HG03558 (cell line): ENCODE measurements at regions not wholly inside any gene's neighbourhood (a gene's known extent, or its start where the extent isn't known, plus 50 kb on each side); places are given as distances from the start of the nearest gene placed in this dataset.

Source experiments
- ATAC-seq: cut with Tn5 transposase; IDR thresholded peaks from one replicate; pipeline ENCODE4 v1.9.1; 2021; ENCODE audit warnings: moderate number of reproducible peaks; ENCODE audit not compliant: unreplicated experiment; ENCODE audit errors: extremely low read depth

GRCh38 chr1:164953815-164954214 is 394.8 kb downstream of the PBX1 start:
- no peak for ATAC-seq

- no peak for ATAC-seq
These were observed 394.1 kb downstream of the PBX1 start for GRCh38 chr1:164953098-164953497.

DNA sequence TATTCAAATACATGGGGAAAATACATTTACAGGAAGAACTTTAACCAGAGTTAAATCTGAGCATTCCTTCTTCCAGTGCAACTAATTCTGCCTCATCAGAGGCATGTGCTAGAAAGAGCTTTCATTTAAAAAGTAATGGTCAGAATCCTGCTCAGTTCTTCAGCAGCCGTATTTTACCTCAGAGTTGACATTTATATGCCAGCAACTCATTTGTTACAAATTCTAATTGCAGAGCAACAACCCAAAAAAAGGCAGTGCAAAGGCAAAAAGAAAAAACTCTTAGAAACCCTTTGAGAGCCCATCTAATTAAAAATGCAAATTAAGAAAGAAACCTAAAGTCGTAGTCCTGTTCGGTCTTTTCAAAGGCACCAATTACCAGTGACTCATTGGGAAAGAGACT is 392.5 kb downstream of the PBX1 start:
- ATAC-seq = no peak

- ATAC-seq = no peak
These were observed 391.6 kb downstream of the PBX1 start for GRCh38 chr1:164950541-164950986.

- ATAC-seq = no peak
These were observed 390.9 kb downstream of the PBX1 start for GRCh38 chr1:164949771-164950471.

DNA sequence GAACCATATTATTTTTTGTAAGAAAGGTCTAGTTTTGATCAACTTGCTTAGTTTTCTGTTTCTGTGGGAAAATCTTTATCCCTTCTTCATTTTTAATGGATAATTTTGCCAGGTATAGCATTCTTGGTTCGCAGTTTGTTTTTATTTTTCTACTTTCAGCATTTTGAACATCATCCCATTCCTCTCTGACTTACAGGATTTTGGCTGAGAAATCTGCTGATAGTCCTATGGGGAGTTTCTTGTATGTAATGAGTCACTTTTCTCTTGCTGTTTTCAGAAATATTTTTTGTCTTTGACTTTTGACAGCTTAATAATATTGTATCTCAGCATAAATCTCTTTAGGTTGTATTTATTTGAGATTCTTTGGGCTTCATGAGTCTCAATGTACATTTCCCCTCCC is 389.1 kb downstream of the PBX1 start:
- no peak for ATAC-seq

DNA sequence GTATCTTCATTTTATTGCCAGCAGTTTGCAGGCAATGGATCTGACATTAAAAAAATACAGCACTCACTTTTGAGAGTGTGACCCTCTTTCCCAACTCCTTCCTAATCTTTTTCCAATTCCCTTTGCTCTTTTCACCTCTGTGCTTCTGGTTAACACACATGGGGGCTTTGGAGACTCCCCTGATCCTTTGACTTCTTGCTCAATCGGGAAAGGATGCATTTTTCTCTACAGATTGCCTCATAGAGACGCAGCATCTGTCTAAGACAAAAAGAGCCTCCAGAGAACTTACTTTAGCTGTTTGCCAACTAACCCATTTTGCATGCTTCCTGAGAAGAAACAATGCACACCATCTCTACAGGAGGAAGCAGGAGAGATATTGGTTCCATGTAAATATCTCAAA is 378.3 kb downstream of the PBX1 start:
- ATAC-seq = no peak

DNA sequence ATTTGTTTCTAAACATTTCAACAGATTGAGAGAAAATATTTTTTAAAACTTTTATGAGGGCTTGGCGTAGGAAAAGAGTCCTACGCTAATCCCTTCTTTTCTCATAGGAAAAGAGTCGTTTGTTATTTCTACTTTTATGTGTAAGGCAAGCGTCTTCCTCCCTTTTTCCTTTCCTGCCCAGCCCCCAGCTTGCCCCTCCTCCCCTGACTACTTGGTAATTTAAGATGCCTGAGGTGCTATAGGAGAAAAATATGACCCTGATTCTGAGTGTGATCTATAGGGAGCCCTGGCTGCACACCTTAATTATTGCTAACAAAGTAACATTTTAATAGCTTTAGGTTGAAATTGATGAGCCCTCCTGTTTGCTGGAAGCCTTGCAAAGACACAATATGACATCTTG is 373.6 kb downstream of the PBX1 start:
- no peak for ATAC-seq

GRCh38 chr1:164930833-164931232 is 371.8 kb downstream of the PBX1 start:
- ATAC-seq = no peak

DNA sequence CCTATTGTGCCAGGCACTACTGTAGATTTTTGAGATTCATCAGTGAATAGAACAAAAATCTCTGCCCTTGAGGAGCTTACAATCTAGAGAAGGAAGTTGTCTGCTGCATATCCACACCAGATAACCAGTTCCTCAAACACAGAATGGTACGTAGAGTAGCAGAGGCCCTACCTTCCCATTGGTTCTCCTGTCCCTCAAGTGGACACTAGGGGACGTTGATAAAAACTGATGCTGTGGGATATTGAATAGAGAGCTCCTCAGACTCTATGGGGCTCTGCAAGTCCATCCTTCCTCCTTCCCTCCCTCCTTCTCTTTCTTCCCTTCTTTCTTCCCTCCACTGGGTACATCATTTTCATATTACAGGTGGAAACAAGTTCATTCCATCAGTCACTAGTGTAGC is 371.3 kb downstream of the PBX1 start:
- no peak for ATAC-seq

DNA sequence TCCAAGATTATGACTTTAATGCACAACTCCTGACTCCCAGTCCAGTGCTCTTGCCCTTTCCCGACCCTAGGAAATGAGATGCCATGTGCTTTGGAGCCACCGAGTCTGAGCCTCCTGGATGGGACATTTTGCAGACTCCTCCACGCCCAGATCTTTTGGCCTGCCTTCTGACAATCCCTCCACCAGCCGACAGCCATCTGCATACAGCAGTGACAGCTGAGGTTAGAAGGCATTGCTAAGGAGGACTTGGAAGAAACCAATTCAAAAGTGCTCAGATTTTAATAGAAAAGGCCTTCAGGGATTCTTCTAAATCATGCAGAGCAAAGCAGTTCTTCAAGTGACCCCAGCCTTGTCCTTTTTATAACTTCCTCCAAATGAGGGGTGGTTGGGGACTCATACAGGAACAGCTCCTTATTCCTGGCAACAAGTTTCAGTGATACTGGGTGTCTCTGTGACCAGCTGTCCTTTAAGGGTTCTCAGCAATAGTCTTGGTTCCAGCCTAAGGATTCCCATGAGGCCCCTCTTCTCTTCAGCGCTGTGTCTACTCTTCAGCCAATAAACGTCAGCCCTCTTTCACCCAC is 369.3 kb downstream of the PBX1 start:
- no peak for ATAC-seq

- no peak for ATAC-seq
These were observed 367.1 kb downstream of the PBX1 start for GRCh38 chr1:164926107-164926506.

DNA sequence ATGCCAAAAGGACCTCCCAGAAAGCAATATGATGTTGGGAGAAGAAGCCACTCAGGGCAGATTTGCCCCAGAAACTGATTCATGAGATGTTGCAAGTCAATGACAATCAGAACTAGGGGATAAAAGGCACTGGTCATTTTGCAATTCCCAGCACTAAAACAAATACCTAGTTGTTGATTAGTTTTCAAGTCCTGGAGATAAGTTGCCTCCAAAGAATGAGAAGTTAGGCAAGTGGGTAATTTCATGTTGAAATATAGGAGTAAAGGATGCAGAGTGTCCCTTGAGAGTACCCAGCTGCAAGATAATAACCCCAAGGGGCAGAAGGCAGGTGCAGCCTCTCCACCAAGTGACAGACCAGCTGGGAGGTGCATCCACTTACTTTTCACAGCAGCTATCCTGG is 363.6 kb downstream of the PBX1 start:
- no peak for ATAC-seq

- ATAC-seq = no peak
These were observed 362.5 kb downstream of the PBX1 start for GRCh38 chr1:164921493-164921892.

DNA sequence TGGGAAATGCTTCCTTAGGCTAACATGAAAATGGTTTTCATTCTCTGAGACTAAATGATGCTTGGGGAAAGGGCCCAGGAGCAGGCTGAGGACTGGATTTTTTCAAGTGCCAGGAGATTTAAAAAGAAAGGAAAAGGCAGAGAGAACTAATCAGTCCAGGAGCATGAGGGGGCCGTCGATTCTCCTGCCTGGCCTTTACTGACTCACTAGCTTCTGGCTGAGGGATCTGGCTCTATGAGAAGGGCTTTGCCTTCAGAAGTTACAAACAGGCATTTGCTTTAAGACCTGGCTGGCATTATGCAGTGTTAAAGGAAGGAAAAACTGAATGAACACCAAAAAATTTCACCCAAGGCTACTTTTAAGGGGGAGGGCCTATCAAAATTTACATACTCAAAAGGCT is 359.2 kb downstream of the PBX1 start:
- no peak for ATAC-seq

GRCh38 chr1:164914208-164914607 is 355.2 kb downstream of the PBX1 start:
- ATAC-seq = no peak

DNA sequence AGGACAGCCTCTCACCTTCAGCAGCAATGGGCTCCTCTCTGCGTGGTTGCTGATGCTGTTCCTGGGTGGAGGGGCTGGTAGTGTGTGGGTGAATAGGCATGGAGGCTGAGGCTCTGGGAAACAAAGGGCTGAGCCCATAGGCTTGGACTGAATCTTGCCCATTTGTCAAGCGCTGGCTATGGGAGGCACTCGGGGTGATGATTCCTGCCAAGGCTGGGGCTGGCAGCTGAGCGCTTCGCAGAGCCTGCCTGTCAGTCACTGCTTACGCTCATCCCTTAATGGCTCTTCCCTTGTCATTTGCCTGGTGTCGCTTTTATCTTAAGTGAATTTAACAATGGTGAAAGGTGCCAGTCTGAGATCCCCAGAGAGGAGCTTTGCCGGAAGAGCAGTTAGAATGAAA is 353.3 kb downstream of the PBX1 start:
- no peak for ATAC-seq

DNA sequence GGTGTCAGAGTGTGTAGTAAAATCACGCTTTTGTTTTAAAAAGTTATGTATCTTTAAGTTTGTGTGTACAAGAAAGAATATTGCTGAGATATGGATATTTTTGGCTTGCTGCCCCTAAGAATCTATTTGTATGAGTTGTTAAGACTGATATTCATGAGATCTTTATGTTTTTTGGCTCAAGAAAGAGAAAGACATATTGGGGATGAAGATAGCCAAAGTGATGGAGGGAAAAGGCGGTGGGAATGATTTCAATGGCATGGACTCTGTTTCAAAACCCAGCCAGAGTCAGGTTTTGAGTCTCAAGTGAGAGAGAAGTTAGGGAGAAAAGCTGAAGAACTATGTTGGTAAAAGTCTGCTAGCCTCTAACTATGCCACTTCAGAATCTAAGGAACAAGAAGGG is 351.7 kb downstream of the PBX1 start:
- ATAC-seq = no peak

DNA sequence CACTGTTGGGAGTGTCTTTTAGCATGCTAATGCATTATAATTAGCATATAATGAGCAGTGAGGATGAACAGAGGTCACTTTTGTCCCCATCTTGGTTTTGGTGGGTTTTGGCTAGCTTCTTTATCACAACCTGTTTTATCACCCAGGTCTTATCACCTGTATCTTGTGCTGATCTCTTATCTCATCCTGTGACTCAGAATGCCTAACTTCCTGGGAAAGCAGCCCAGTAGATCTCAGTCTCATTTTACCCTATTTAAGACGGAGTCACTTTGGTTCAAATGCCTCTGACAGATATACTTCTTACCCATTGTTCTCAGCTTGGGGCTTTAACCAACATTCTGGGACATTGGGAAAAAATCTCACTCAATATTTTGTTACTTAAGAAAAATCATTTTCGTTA is 348.7 kb downstream of the PBX1 start:
- no peak for ATAC-seq

GRCh38 chr1:164905869-164906268 is 346.9 kb downstream of the PBX1 start:
- no peak for ATAC-seq

DNA sequence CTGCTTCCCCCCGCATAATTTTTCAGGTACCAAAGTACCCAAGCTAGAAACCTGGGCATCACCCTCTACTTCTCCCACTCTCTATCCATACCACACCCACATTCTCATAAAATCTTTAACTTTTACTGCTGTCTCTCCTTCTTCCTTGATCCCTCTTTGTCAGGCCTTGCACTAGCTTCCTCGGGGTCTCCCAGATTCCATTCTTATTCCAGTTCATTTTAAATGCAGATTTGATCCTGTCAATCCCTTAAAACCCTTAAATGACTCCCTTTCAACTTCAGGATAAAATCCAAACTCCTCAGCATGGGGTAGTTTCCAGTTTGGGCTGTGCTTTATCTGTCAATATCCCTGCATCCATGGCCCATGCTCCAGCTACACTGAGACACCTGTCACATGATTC is 343.5 kb downstream of the PBX1 start:
- no peak for ATAC-seq
